Stimulated activated CD4-positive, alpha-beta T cell treated with anti-CD3 and anti-CD28 coated beads, Interleukin-2, amount 100 ng/mL, for 24 hours (primary cell): ENCODE measurements at regions not wholly inside any gene's neighbourhood (a gene's known extent, or its start where the extent isn't known, plus 50 kb on each side); places are given as distances from the start of the nearest gene placed in this dataset.

ENCODE experiments used
- DNase-seq, 2 donors: peaks; one replicate each; pipeline ENCODE4 v3.0.0-alpha.2; 2020

GRCh38 chr18:10182009-10182624 lies 268.3 kb downstream of the VAPA start:
- no peak for DNase-seq

GRCh38 chr18:10184776-10185175 lies 269.7 kb upstream of the APCDD1 start:
- DNase-seq: no peak

- no peak for DNase-seq
Observed at GRCh38 chr18:10188971-10189810, 265.2 kb upstream of the APCDD1 start.

- DNase-seq: no peak
Observed at GRCh38 chr18:10190564-10190963, 263.9 kb upstream of the APCDD1 start.

GRCh38 chr18:10193444-10193843 lies 261.0 kb upstream of the APCDD1 start:
- no peak for DNase-seq

GRCh38 chr18:10194592-10194991 lies 259.8 kb upstream of the APCDD1 start:
- no peak for DNase-seq

GRCh38 chr18:10195529-10195928 lies 258.9 kb upstream of the APCDD1 start:
- no peak for DNase-seq

- no peak for DNase-seq
Observed at GRCh38 chr18:10197097-10197496, 257.3 kb upstream of the APCDD1 start.

GRCh38 chr18:10201226-10201625 lies 253.2 kb upstream of the APCDD1 start:
- DNase-seq: no peak

GRCh38 chr18:10201659-10202058 lies 252.8 kb upstream of the APCDD1 start:
- DNase-seq: no peak

- DNase-seq: no peak
Observed at GRCh38 chr18:10202845-10203321, 251.6 kb upstream of the APCDD1 start.

GRCh38 chr18:10205151-10205550 lies 249.3 kb upstream of the APCDD1 start:
- no peak for DNase-seq

GRCh38 chr18:10207682-10208345 lies 246.6 kb upstream of the APCDD1 start:
- DNase-seq: no peak

- no peak for DNase-seq
Observed at GRCh38 chr18:10209302-10209701, 245.1 kb upstream of the APCDD1 start.

- DNase-seq: no peak
Observed at GRCh38 chr18:10210057-10210633, 244.3 kb upstream of the APCDD1 start.

- no peak for DNase-seq
Observed at GRCh38 chr18:10213526-10213925, 240.9 kb upstream of the APCDD1 start.

GRCh38 chr18:10215446-10215845 lies 239.0 kb upstream of the APCDD1 start:
- DNase-seq: no peak

- DNase-seq: no peak
Observed at GRCh38 chr18:10216791-10217190, 237.6 kb upstream of the APCDD1 start.

- no peak for DNase-seq
Observed at GRCh38 chr18:10217211-10217610, 237.2 kb upstream of the APCDD1 start.

- DNase-seq: no peak
Observed at GRCh38 chr18:10225300-10225699, 229.1 kb upstream of the APCDD1 start.

GRCh38 chr18:10226971-10227370 lies 227.5 kb upstream of the APCDD1 start:
- no peak for DNase-seq

- no peak for DNase-seq
Observed at GRCh38 chr18:10228326-10228725, 226.1 kb upstream of the APCDD1 start.

- no peak for DNase-seq
Observed at GRCh38 chr18:10229458-10229857, 225.0 kb upstream of the APCDD1 start.
